Raji (cell line): ENCODE measurements at regions not wholly inside any gene's neighbourhood (a gene's known extent, or its start where the extent isn't known, plus 50 kb on each side); places are given as distances from the start of the nearest gene placed in this dataset.

Source experiments
- POLR2A ChIP-seq: IDR thresholded peaks from 2 replicates; pipeline ENCODE4 v1.6.1; 2011; ENCODE audit warnings: low read depth, low read length, control low read depth; ENCODE audit not compliant: insufficient read depth

DNA sequence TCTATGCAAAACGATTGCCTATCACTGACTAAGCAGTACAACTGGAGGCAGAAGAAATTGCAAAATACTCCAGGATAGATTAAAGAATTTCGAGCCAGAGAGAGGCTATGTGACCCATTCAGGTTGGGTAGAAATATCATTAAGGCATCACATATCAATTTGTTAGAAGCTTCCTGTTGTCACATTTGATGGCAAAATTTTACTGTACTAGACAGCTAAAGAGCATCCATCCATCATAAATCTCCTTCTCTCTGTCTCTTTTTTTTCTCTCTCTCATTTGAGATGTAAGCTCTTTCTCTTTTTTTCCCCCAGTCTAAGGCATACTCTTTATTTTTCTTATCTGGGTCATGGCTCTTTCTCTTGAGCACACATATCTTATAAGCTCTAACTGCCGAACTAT is 155.7 kb downstream of the EVA1A start:
- TF ChIP-seq POLR2A = no peak

DNA sequence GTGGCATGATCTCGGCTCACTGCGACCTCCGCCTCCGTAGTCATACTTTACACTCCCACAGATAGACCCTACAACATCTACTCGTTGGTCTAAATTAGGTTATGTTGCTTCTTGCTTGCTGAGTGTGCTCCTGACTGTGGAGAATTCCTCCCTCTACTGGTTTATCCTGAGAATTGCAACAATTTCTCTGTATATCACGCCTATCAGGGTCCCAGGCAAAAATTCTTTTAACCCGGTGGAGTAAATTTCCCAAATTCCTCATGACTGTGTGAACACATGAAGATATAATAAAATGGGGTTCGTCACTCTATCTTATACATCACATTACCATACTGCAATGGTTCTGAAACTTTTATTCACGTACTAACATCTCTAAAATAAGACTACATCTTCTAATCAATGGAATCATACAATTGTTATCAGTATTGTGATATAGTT is 156.7 kb downstream of the EVA1A start:
- TF ChIP-seq POLR2A = no peak

DNA sequence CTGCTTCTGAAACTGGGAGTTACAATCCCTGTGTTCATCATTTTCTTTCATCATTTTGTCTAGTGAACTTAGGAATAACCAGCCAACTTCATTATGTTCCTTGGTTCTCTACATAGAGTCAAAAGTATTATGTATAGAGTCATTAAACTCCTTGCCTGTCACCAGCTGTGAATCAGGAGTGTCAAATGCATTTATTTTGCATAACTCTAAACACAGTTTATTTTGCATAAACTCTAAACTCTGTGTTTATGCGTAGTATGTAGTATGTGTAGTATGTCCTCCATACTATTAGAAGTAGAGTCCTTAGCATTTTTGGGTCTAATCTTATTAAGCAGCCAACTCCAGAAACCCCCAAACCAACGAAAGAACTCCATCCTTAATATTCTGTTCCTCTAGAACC is 164.4 kb downstream of the EVA1A start:
- no peak for TF ChIP-seq POLR2A

DNA sequence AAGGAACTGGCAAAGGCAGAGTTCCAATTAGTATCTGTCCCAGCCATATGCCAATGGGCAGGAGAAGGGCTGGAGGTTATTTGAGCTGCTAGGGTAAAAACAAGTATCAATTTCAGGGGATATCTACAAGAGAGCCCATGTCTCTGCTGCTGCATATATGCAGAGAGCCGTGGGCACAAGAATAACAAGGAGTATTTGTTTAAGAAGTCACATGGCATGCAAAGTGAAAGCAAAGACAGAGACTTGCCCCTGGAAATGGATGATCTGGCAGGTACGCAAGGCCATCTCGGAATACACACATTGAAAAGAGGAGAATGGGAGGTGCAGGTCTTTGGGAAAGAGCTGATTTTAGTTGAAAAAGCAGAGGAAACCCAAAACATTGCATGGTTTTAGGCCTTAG is 170.6 kb downstream of the EVA1A start:
- no peak for TF ChIP-seq POLR2A

DNA sequence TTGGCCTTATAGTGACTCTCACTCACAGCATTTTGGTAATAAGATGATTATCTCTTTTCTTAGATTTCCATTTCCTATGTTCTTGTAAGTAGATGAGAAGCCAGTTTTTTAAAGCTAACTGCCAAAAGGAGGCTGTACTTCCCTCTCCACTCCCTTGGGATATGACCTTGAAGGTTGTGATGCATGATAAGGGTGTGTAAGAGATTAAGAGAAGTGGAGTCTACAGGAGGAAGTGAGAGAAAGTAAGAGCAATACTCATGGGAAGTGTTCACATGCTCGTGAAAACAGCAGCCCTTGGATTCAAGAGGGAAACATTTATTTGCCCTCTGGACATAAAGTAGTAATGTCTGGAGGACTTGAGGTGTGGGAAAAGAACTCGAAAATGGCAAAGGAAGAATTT is 171.5 kb downstream of the EVA1A start:
- no peak for TF ChIP-seq POLR2A

DNA sequence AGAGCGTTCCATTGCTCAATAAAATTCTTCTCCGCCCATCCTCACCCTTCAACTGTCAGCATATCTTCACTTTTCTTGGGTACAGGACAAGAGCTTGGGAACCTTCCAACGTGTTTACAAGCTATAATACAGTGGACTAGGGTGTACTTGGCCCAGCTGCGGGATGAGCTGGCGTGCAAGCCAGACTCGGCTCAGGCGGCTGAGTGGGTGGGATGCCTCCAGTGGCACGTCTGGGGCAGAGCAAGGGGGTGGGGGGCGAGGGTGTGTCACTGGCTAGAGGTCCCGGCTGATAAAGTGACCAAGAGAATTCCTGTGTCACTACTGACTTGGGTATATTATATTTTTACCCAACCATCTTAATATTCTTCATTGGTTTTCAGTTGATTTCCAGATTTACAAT is 179.7 kb downstream of the EVA1A start:
- no peak for TF ChIP-seq POLR2A

DNA sequence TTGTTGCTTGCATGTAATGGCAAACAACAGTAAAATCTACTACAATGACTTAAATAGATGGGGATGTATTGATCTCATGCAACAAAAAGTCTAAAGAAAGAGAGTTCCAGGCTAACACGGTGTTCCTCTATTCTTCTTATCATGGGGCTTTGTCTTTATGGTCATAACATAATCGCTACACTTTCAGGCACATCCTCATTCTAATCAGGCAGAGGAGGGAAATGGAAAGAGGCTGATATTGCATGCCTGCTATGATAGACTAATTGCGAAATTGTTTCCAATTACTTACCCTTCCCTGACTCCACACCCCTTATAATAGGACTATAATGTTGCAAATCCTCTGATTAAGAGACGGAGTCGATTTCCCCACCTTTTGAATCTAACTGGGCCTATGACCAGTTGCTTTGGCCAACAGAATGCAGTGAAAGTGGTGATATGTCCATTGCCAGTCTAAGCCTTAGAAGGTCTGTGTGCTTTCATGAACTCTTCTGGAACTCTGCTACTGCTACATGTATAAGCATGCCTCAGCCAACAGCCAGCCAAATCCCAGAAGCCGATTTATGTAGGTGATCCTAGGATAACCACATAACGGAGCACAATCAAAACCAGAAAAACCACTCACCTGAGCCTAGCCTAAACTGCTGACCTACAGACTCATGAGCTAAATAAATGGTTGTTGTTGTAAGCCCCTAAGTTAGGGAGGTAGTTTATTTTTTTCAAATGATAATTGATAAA is 180.3 kb upstream of the TACR1 start:
- no peak for TF ChIP-seq POLR2A

DNA sequence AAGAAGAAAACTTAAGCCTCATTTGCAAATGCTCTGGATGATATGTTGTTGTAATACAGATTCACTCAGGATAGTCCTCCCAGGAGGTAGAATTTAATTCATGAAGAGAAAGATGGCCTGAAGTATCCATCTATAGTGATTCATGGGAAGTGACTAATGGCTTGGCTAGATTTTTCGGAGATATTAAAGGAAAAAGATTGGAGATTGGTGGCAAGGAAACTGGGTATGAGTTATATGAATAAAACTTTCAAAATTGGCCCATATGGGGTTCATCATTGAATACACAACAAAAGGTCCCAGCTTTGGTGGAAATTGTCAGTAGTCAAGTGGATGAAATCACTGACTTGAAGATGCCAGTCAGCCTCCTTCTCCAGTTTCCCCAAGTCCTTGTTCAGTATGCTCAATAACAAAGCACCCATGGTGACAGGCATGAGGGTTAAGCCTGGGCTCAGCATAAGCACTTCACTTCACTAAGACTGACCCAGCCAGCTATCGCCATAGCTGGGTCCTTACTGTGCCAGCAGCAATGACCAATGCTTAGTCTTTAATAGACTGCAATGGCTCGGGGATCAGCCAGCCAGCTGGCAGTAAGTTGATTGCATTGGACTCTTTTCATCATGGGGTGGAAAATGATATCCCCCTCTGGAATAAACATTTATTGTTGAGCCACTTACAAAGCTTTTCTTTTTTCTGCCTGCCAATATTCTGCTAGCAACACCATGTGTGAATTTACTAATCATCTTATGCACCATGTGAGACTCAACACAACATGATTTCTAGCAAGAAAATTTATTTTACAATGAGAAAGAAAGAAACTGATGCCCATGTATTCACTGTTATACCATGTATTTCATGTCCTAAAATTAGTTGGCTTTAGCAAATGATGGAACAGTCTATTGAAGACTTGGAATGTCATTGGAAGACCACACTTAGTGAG is 176.6 kb upstream of the TACR1 start:
- no peak for TF ChIP-seq POLR2A

DNA sequence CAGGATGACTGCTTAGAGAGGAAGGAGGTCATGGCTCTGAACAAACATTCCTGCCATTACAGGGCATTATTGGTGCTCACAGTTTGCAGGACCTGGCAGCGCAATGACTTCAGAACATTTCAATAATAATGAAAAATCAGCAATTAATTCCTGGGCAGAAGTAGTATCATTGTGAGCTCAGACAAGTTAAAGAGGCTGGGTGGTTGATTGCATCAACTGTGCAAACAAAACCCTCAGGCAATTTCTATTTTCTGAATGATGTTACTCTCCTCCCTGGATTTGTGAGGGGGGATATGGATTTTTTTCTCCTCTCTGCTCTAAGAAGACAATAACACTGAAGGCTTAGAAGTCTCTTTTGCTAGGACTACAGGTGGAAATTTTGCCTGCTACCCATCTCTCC is 168.1 kb upstream of the TACR1 start:
- no peak for TF ChIP-seq POLR2A

DNA sequence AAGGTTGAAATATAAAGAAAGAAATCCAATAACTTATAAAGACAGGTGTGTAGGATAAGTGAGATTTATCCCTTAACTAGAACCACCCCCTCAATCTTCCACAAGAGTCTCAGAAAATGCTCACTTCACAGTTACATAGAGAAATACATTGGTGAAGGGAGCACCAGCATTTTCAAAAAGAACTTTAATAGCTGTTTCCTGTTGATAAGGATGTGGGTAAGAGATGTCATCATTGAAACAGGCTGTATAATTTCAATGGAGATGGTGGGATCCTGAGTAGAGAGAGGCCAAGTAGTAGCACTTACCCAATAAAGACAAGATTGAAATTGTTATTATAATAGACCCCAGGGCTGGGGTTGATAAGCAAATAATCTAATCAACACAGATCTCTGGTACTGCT is 162.2 kb upstream of the TACR1 start:
- TF ChIP-seq POLR2A = no peak

DNA sequence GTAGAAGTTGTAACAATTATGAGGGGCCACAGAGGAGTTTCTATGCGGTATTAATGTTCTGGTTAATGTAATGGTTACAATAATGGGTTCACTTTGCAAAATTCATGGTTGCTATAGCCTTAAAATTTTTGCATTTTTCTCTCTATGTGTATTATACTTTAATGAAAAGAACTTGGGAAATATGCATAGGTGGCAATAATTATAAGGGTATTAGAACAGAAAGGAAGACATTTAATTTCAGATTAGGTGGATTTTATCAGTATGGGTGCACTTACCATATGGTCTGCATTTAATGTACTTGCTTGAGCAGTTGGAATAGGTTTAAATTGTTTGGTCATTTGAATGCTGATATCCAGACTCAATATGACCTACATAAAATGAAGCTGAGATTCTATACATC is 161.6 kb upstream of the TACR1 start:
- TF ChIP-seq POLR2A = no peak

DNA sequence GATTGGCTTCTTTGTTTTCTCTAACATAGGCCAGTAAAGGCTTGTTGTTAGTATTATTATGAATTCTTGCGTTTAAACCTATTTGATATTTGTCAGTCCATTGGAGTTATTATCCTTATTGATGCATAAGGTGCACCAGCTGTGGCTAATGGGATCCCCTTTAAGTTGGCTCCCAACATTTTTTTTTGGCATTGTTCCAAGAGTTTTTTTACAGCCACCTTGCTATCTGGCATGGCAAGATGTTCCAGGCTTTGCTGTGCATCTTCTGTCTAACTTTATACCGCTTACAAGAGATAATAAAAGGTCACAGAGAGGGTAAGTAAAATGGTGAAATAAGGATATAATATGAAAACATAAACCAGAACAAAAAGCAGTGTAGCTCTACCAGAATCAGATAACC is 157.5 kb upstream of the TACR1 start:
- TF ChIP-seq POLR2A = no peak

DNA sequence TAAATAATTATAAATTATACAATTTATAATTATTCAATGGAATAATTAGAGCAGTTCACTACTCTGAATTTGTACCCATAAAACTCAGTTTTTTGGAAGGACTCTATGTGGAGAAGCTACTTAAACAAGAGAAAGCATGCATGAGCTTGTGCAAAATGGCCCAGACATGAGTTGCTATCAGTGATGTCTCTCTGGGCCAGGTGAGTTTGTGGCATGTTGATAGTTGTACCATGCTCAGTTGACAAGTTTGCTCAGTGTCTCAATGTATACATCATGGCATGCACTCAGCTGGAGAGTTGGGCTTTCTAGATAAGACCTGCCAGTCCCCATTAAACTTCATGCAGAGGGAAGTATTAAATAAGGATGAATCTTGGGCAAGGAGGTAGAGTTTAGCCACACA is 153.8 kb upstream of the TACR1 start:
- no peak for TF ChIP-seq POLR2A

DNA sequence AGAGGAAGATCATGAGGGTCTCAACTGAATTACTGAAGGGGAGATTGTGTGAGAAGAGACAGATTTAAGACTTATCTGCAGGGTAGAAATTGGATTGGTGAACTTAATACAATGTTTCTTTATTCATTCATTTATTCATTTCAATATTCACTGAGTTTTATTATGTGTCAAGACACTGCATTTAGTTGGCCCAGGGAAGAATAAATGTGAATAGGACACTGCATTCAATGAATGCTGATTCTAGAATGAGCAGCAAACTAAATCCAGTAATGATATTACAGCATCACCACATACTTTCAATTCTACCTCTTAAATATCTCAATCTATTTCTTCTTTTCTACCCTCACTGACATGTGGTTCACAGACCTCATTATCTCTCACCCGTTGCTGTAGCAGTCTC is 149.0 kb upstream of the TACR1 start:
- no peak for TF ChIP-seq POLR2A

DNA sequence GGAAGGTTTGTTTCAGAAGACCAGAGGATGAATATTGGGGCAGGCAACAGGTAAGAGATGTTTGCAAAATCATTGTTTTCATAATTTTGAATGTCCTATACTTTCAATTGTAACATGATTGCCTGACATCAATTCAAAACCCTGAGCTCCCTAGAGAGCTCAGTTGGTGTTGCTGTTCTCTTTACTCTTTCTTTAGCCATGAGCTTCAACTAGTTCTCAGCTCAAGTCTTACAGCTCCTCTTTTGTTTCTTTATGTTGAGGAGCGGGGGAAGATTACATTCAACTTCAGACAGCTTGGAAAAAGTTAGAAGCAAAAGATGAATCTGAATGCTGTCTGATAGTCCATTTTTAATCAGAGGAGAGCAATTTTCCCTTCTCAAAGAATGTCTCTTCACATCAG is 144.8 kb upstream of the TACR1 start:
- TF ChIP-seq POLR2A = no peak

DNA sequence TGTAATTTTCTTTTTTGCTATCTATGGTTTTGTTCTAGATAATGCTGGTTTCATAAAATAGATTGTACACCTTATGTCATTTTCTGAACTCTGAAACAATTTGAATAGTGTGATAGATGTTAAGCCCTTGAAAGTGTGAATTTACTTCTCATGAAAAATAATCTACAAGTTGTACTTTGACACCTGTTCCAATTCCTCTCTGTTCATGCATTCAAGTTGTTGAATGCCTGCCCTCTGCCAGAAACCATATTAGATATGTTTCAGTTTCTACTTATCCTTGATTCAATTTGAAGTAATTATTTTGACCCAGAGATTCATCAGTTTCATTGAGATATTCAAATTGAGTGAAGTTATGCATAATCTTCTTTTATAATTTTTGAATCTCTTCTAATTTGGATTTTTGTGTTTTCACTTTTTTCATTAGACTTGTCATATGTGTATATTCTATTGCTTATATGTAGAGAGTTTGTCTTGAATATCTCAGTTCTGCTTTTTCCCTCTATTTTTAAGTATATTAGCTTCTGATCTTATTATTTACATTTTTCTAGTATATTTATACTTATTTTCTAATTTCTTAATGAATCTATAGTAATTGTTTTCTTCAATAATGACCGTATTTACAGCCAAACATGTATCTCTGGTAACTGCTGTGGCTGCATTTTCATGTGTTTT is 143.3 kb upstream of the TACR1 start:
- TF ChIP-seq POLR2A = no peak

DNA sequence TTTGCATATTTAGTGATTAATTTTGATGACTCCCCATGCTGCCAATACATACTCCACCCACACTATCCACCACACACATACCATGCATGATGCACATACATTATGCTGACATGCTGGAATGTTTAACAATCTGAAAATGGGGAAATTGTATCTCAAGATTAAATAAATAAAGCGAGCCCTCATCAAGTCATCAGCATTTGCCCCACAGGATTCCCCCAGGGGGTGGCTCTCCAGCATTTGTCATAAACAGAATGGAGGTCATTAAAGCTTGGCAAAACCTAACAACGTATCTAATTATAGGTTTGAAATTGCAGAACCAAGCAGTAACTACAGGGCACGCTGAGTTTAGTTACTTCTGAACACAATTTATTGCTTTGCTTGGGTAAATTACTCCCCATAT is 141.2 kb upstream of the TACR1 start:
- TF ChIP-seq POLR2A = no peak

DNA sequence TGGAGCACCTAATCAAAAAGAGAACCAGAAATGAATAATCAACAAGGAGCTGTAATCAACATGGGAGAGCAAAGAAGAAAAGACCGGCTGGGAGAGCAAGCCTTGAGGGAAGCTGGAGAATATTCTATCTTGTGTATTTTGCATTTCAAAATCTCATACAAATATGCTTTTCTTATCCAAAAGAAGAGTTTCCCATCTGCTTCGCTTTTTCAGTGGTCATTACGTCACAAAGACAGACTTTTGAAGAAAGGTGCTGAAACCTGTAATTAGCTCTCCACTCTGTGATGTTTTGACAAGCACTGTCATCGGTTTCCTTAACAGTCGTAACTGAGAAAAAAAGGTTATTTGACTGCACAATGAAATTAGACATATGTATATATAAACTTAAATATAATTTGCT is 139.1 kb upstream of the TACR1 start:
- no peak for TF ChIP-seq POLR2A
